ENCODE measurements at regions not wholly inside any gene's neighbourhood (a gene's known extent, or its start where the extent isn't known, plus 50 kb on each side); places are given as distances from the start of the nearest gene placed in this dataset.

GRCh38 chr6:2562721-2563451, 187.8 kb downstream of the MYLK4 start:
- no peak for DNase-seq

DNA sequence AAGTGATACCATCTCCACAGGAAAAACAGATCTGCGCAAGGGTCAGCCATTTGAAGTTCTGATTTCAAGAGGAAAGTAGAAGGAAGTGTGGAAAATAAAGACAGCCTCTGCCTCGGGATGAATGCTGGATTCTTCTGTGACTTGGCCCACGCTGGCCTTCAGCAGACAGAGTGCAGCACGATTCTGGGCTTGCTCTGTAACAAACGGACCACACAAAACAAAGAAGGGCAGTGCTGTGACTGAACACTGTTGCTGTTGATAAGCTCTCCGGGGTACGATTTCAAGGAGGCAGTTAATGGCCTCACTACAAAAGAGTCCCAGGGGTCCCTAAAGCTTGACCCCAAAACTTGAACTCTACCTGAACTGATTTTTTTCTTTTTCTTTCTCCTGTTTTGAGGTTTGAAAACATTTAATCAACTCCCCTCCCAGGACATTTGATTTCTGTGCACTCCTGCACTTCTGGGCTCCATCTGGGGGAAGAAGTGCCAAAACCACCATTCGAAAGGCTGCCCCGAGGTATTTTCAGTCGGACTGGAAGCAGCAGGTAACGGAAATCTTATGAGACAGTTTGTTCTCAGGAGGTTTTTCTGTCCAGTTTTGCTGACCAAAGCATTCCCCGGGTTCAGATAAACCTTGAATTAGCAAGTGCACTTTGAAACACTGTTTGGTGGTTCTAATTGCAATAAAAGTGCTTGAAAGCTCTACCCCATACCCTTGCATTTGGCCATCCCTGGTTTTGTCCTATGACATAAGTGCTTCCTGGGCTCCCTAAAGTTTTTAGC, 189.6 kb downstream of the MYLK4 start:
- no peak for DNase-seq

DNA sequence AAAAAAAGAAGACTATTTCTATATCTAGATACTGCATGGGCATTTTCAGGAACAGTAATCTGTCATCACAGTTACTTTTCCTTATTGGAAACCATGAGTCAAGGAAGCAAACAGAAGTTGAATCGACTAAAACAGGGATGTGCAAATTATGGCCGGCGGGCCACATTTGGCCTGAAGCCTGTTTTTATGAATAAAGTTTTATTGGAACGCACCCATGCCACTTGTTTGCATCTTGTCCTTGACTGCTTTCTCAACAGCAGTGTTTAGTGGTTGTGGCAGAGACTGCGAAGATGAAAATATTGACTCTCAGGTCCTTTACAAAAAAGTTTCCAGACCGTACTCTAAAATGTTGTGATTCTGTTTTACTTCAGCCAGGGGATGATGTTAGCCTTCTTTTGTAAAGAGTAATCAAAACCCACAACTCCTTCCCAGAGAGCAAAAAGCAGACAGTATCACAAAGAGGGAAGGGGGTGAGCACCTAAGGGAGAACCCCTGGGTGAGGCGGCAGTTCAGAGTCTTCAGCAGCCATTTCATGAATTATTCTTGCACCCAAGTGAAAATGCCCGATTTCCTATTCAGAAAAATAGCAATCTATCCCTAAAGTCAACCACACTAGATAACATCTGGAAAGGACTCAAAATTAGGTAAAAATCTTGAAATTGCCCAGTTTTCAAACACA, 190.4 kb downstream of the MYLK4 start:
- no peak for DNase-seq

DNA sequence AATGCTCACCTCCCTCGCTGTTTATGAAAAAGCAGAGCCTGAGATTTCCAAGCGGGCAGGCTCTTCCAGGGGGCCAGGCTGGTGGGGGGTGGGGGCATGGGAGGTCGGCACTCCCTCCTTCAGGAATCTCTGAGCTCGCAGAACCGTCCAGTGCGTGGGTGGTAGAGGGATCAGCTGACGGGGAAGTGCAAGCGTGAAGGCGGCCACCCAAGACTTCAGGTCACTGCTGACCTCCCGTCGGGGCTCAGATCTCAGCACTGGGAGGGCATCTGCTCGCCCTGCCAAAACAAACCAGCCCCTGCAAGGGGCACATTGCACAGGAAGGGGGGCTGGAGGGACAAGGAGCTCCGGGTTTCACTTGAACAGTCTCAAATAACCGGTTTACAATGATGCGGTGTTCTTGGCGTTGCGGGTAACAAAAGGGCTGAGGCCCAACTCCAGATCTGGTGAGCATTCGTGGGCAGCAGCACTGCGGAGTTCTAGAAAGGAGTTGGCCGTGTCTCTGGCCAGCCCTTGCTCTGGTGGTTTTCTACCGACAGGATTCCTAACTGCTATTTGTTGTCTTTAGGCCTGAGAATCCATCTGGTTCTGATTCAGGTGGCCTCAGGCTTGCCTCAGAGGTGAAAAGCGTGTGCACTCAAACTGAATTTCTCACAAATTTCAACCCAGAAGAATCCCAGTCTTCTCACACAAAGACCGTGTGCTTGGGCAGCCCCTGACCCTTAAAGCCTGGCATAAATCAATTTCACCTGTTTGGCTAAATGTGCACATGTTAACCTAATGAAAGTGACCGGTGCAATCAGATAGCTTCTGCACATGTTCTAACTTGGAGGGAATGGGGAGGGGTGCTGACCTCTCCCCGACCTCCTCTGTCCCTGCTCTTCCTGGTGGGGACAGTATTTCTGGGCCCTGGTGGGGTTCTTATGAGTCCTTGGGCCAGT, 191.6 kb downstream of the MYLK4 start:
- DNase-seq: no peak

GRCh38 chr6:2558098-2558680, 192.5 kb downstream of the MYLK4 start:
- no peak for DNase-seq

GRCh38 chr6:2557181-2557720, 193.5 kb downstream of the MYLK4 start:
- DNase-seq: no peak

DNA sequence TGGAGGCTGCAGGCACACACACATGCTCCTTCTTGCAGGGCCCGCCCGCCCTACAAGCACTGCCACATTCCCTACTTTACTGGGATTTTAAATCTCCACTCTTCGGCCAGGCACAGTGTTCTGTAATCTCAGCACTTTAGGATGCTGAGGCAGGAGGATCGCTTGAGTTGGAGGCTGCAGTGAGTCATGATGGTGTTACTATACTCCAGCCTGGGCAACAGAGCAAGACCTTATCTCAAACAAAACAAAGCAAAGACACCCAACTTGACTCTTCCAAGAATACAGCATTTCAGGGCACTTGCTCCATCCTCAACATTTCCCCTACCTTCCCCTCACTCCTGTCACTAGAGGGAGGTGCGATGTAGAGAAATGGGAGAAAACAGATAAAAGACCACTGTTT, 194.0 kb downstream of the MYLK4 start:
- DNase-seq: no peak

- DNase-seq: no peak
Measured at GRCh38 chr6:2554651-2555260, 196.0 kb downstream of the MYLK4 start.

DNA sequence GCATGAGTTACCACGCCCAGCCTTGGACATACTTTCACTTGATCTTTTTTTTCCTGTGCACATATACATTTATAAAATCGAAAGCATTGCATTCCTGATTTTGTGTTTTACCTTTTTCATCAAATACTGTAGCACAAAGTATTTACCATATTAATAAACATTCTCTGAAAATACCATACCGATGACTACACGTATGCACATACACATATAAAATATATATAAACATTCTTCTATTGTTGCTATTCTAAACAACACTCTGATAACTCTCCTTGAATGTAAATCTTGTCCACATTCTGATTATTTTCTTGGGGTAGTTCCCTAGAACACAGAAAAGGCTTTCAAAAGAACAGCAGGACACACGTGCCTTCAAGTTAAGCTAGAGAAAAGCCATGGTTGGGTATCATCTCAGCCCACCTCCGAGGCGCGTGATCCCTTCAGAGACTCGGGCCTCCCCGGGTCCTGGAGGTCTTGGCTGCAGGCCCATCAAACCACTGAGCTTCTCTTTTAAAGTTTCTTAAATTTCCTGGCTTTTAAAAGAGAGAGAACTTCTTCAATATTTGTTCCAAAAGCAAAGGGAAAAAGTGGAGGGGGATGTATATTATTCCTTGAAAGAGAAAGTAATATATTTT, 198.1 kb downstream of the MYLK4 start:
- no peak for DNase-seq

DNA sequence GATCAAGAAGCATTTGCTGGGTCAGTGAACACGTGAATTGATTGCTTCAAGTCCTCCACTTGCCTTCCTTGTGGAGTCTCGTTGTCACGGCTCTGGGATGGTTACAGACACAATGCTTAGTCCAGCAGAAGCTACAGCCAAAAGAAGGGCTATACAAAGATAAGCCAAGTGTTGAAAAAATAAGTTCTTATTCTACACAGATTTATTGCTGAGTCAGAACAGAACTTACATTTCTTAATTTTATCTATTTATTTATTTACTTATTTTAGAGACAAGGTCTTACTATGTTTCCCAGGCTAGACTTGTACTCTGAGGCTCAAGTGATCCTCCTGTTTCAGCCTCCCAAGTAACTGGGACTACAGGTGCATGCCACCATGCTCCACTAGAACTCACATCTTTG, 199.0 kb downstream of the MYLK4 start:
- no peak for DNase-seq

GRCh38 chr6:2550247-2550646, 200.5 kb downstream of the MYLK4 start:
- no peak for DNase-seq

DNA sequence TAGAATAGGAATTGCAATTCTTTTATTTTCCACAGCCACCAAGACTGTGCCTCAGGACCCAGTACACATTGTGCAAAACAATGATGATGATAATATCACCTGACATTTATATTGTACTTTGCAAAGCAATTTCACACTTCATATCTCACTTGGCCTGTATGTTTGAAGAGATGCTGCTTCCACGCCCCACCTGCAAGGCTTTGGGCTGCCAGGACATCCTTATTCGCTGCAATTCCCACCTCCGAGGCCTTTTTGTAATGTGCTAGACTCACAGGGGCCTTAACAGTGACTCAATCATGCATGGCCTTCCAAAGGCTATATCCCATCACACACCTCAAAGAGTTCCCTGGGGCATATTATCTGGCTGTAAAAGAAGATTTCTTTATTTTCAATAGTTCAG, 200.9 kb downstream of the MYLK4 start:
- no peak for DNase-seq

DNA sequence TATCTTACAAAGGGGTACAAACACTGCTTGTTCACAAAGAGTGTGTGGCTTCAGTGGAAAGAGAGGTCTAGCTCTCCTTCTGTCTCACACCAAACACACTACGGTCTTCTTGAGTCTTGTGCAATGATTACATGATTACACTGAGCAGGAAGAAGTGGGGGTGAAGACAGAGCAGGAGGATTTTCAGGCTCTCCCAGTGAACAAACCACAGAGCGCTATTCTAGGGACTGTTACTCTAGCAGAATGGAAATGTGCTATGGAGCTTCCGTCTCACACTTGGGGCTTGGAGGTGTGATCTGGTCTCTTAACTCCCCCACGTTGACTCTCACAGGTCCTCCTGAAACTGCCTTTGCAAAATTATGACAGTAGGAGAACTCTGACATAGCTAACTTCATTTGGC, 203.4 kb downstream of the MYLK4 start:
- DNase-seq: no peak

- no peak for DNase-seq
Measured at GRCh38 chr6:2546901-2547300, 203.8 kb downstream of the MYLK4 start.

DNA sequence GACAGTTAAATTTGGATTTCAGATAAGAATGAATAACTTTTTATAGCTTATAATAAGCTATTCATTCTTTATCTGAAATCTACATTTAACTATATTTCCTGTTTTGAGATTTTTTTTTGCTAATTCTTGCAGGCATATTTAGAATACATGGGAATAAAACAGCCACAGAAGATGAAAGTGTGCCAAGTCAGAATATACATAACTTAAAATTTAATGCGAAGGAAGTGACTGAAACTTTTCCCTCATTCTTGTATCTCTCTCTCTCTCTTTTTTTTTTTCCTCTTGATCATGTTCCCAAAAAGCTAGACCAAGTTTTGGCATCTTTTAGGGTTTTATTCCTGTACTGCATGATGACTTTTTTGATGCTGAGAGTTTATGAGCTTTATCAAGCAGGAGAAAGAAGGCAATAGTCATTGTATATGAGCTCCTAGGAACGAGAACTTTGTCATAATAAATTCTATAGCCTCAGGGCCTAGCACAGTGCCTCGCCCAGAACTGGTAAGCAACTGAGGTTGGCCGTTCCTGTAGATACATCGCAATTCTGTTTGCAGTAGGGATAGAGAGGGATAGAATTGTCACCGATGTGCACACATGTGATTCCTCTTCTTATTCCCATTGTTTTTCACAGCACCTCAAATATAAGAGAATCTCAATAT, 205.2 kb downstream of the MYLK4 start:
- DNase-seq: no peak

DNA sequence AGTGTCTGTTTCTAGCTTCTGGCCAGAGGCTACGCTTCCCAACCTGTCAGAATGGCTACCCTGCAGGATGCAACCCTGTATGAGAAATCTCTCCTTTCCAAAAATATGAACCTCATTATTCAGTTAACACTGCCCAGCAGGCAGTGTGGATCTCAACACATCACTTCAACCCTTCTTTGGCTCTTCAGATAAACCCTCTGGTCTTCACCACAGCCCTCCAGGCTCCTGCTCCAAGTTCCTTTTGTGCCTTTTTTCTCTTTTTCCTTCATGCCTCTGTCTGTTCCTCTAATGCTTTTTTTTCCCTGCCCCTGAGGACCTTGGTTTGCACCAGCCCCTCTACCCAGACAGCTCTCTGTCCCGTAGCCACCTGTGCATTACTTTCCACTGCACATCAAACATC, 207.4 kb downstream of the MYLK4 start:
- no peak for DNase-seq

DNA sequence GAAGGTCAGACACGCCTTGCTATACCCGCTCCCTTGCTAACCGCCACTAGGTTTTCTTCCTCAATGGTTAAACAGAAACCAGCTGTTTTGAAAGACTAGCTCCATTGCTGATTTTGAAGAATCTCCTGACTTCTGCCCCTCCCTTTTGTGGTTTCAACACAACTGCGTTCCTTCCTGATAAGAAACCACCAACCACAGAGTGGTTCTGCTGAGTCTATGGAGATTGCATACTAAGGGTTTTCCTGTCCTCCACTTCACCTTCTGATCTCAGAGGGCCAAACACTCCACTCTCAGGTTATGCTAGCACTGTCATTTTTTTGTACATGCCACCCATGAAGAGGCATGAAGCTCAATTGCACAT, 207.9 kb downstream of the MYLK4 start:
- no peak for DNase-seq

GRCh38 chr6:2542101-2542857, 208.4 kb downstream of the MYLK4 start:
- DNase-seq: no peak

GRCh38 chr6:2536451-2536850, 214.3 kb downstream of the MYLK4 start:
- no peak for DNase-seq

GRCh38 chr6:2535506-2535905, 215.2 kb downstream of the MYLK4 start:
- DNase-seq: no peak

All from NCI-H1092 (cell line).